Ishikawa (cell line): ENCODE measurements at regions not wholly inside any gene's neighbourhood (a gene's known extent, or its start where the extent isn't known, plus 50 kb on each side); places are given as distances from the start of the nearest gene placed in this dataset.

Experiments
- CREB1 ChIP-seq: IDR thresholded peaks from 2 replicates; pipeline ENCODE4 v1.6.1; 2012; ENCODE audit warnings: low read depth
- EGR1 ChIP-seq: IDR thresholded peaks from 2 replicates; pipeline ENCODE4 v1.6.1; 2012
- EP300 ChIP-seq: IDR thresholded peaks from 2 replicates; pipeline ENCODE4 v1.6.1; 2012; ENCODE audit warnings: borderline replicate concordance
- FOXM1 ChIP-seq: IDR thresholded peaks from 2 replicates; pipeline ENCODE4 v1.6.1; 2012; ENCODE audit warnings: low read depth, borderline replicate concordance
- MAX ChIP-seq: IDR thresholded peaks from 2 replicates; pipeline ENCODE4 v1.6.1; 2012
- NFIC ChIP-seq: IDR thresholded peaks from 2 replicates; pipeline ENCODE4 v1.6.1; 2012
- RAD21 ChIP-seq: IDR thresholded peaks from 2 replicates; pipeline ENCODE4 v1.6.1; 2012; ENCODE audit warnings: low read depth
- REST ChIP-seq: IDR thresholded peaks from 2 replicates; pipeline ENCODE4 v1.6.1; 2012; ENCODE audit warnings: low read depth, mild to moderate bottlenecking
- USF1 ChIP-seq: IDR thresholded peaks from 2 replicates; pipeline ENCODE4 v1.6.1; 2012
- YY1 ChIP-seq: IDR thresholded peaks from 2 replicates; pipeline ENCODE4 v1.6.1; 2012; ENCODE audit warnings: low read depth

- TF ChIP-seq USF1 (no peak), FOXM1 (no peak), CREB1 (no peak), RAD21 (no peak), MAX (no peak), EP300 (no peak), EGR1 (no peak), REST (no peak), NFIC (no peak), YY1 (no peak)
Measured at GRCh38 chr7:119919986-119920385, 353.0 kb upstream of the KCND2 start.
